HTR-8/SVneo (cell line): ENCODE measurements at regions not wholly inside any gene's neighbourhood (a gene's known extent, or its start where the extent isn't known, plus 50 kb on each side); places are given as distances from the start of the nearest gene placed in this dataset.
"Not testable (repeated sequence)": the region's sequence is repeated elsewhere in the genome, so short reads cannot be mapped to it uniquely, and the experiment has no call there.

Source experiments
- DNase-seq: peaks from one replicate; pipeline ENCODE4 v3.0.0; 2011; ENCODE audit warnings: low spot score, mixed read lengths; ENCODE audit not compliant: insufficient read length
- FAIRE-seq: peaks from 2 replicates; lab custom pipeline; 2011; peaks lifted over from hg19 to GRCh38; lab: Jason Lieb, UNC

- FAIRE-seq = no peak
- no peak for DNase-seq
These were observed 127.9 kb downstream of the GLUL start for GRCh38 chr1:182263706-182264105.

- no peak for DNase-seq
- no peak for FAIRE-seq
These were observed 129.2 kb downstream of the GLUL start for GRCh38 chr1:182262425-182262824.

- DNase-seq (no peak), FAIRE-seq (no peak)
These were observed 129.9 kb downstream of the GLUL start for GRCh38 chr1:182261655-182262054.

- FAIRE-seq = no peak
- DNase-seq = no peak
These were observed 131.1 kb downstream of the GLUL start for GRCh38 chr1:182260516-182260915.

GRCh38 chr1:182259968-182260367 lies 131.6 kb downstream of the GLUL start:
- FAIRE-seq = no peak
- DNase-seq = no peak

GRCh38 chr1:182259229-182259872 lies 132.2 kb downstream of the GLUL start:
- FAIRE-seq = no peak
- DNase-seq = no peak

- FAIRE-seq = no peak
- DNase-seq = no peak
These were observed 134.1 kb downstream of the GLUL start for GRCh38 chr1:182257369-182258063.

GRCh38 chr1:182256931-182257330 lies 134.7 kb downstream of the GLUL start:
- DNase-seq (no peak), FAIRE-seq (no peak)

GRCh38 chr1:182255494-182255893 lies 136.1 kb downstream of the GLUL start:
- no peak for FAIRE-seq
- no peak for DNase-seq

GRCh38 chr1:182253319-182253860 lies 138.2 kb downstream of the GLUL start:
- no peak for DNase-seq
- FAIRE-seq = no peak

GRCh38 chr1:182251561-182251960 lies 140.0 kb downstream of the GLUL start:
- DNase-seq (no peak), FAIRE-seq (no peak)

- no peak for DNase-seq
- FAIRE-seq = no peak
These were observed 142.4 kb downstream of the GLUL start for GRCh38 chr1:182249201-182249676.

- no peak for FAIRE-seq
- no peak for DNase-seq
These were observed 142.9 kb downstream of the GLUL start for GRCh38 chr1:182248721-182249120.

- not testable (repeated sequence) for FAIRE-seq, DNase-seq
These were observed 143.8 kb downstream of the GLUL start for GRCh38 chr1:182247813-182248212.

GRCh38 chr1:182246783-182247182 lies 144.8 kb downstream of the GLUL start:
- FAIRE-seq (no peak), DNase-seq (no peak)

GRCh38 chr1:182245040-182245439 lies 146.6 kb downstream of the GLUL start:
- DNase-seq (no peak), FAIRE-seq (no peak)

- DNase-seq (no peak), FAIRE-seq (no peak)
These were observed 147.1 kb downstream of the GLUL start for GRCh38 chr1:182244451-182244850.

GRCh38 chr1:182242641-182243040 lies 148.9 kb downstream of the GLUL start:
- FAIRE-seq (no peak), DNase-seq (no peak)

- FAIRE-seq = no peak
- no peak for DNase-seq
These were observed 151.5 kb downstream of the GLUL start for GRCh38 chr1:182240085-182240484.

- no peak for FAIRE-seq
These were observed 153.2 kb downstream of the GLUL start for GRCh38 chr1:182238421-182238820.

GRCh38 chr1:182237329-182237728 lies 154.3 kb downstream of the GLUL start:
- FAIRE-seq (no peak), DNase-seq (no peak)

More at GRCh38 chr1:182238421-182238820, 153.2 kb downstream of the GLUL start:
- no peak for DNase-seq
